Smooth muscle cell (in vitro differentiated cells): ENCODE measurements at regions not wholly inside any gene's neighbourhood (a gene's known extent, or its start where the extent isn't known, plus 50 kb on each side); places are given as distances from the start of the nearest gene placed in this dataset.

Experiments used
- DNase-seq: peaks from one replicate; lab custom pipeline; 2025; ENCODE audit not compliant: unreplicated experiment; lab: John Stamatoyannopoulos, UW
- H2AFZ ChIP-seq: fragments of 200-600 bp; sonication (generic); 2 replicates; pipeline ENCODE4 v1.6.0; 2016; ENCODE audit warnings: antibody characterized with exemption, low read depth, mild to moderate bottlenecking
- H3F3A ChIP-seq: fragments of 200-600 bp; sonication (generic); 2 replicates; pipeline ENCODE4 v1.6.0; 2017; ENCODE audit warnings: antibody characterized with exemption, low read depth
- H3K27ac ChIP-seq: fragments of 200-600 bp; sonication (generic); 2 replicates; pipeline ENCODE4 v1.5.1; 2016; ENCODE audit warnings: low read depth, mild to moderate bottlenecking
- H3K27me3 ChIP-seq: fragments of 200-600 bp; sonication (generic); 2 replicates; pipeline ENCODE4 v1.6.1; 2016; ENCODE audit warnings: low read depth, mild to moderate bottlenecking
- H3K36me3 ChIP-seq: fragments of 200-600 bp; sonication (generic); 2 replicates; pipeline ENCODE4 v1.5.1; 2016; ENCODE audit warnings: low read depth
- H3K4me1 ChIP-seq: fragments of 200-600 bp; sonication (generic); 2 replicates; pipeline ENCODE4 v1.5.1; 2016; ENCODE audit warnings: low read depth
- H3K4me2 ChIP-seq: fragments of 200-600 bp; sonication (generic); 2 replicates; pipeline ENCODE4 v1.6.0; 2016; ENCODE audit warnings: mild to moderate bottlenecking
- H3K4me3 ChIP-seq: fragments of 200-600 bp; sonication (generic); 2 replicates; pipeline ENCODE4 v1.5.1; 2016; ENCODE audit warnings: mild to moderate bottlenecking
- H3K79me2 ChIP-seq: fragments of 200-600 bp; sonication (generic); 2 replicates; pipeline ENCODE4 v1.6.0; 2016; ENCODE audit warnings: low read depth, mild to moderate bottlenecking
- H3K9ac ChIP-seq: fragments of 200-600 bp; sonication (generic); 2 replicates; pipeline ENCODE4 v1.6.0; 2016; ENCODE audit warnings: low read depth
- H3K9me3 ChIP-seq: fragments of 200-600 bp; sonication (generic); replicated peaks from 2 replicates; pipeline ENCODE4 v1.5.1; 2016; ENCODE audit warnings: low read depth
- H4K20me1 ChIP-seq: fragments of 200-600 bp; sonication (generic); 2 replicates; pipeline ENCODE4 v1.6.0; 2016; ENCODE audit warnings: low read depth
- WGBS: methylation state at CpG from one replicate; pipeline ENCODE4 v1.1.7; 2016; ENCODE audit warnings: low lambda C conversion rate; 5-methylcytosine and 5-hydroxymethylcytosine counted together
- TF ChIP-seq, protein P1 (sequence below): fragments of 200-600 bp; sonication (generic); IDR thresholded peaks from 2 replicates; pipeline ENCODE4 v1.5.1; 2017; ENCODE audit warnings: borderline replicate concordance, mild to moderate bottlenecking, antibody characterized with exemption; ENCODE audit not compliant: insufficient read depth, poor library complexity, severe bottlenecking

DNA sequence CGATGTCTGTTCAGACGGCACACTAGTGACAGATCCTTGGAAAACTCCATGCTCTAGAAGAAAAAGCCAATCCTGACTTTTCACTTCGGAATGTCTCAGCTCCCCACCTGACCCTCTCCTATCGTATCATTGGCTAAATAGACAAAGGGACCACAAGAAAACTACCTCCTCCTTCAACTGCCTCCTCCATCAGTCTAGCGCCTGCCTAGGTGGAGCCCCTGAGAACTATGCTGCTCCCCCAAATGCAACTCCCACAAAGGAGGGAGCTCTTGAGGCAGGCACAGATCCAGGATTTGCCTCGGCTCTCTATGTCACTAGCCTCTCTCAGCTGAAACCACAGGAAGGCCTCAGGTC lies 148.4 kb downstream of the TOMM20 start:
- Histone ChIP-seq H3K27me3 (no peaks in the 10 kb centered on the region), H4K20me1 (no peaks in the 10 kb centered on the region), H3K9ac (peak overlapping the region; percentile 91), H3K4me2 (peak overlapping the region; percentile 14), H3K36me3 (no peaks in the 10 kb centered on the region), H2AFZ (no peak overlapping the region), H3K4me3 (no peak overlapping the region), H3F3A (peaks cover 45% of the 10 kb centered on the region), H3K4me1 (peaks cover 21% of the 10 kb centered on the region), H3K79me2 (no peaks in the 10 kb centered on the region), H3K27ac (peak overlapping the region; percentile 99), H3K9me3 (no peaks in the 10 kb centered on the region)
- 54% methylated on average over 6 of the region's 6 CpGs for WGBS
- DNase-seq = no peak
- TF ChIP-seq, protein P1, sequence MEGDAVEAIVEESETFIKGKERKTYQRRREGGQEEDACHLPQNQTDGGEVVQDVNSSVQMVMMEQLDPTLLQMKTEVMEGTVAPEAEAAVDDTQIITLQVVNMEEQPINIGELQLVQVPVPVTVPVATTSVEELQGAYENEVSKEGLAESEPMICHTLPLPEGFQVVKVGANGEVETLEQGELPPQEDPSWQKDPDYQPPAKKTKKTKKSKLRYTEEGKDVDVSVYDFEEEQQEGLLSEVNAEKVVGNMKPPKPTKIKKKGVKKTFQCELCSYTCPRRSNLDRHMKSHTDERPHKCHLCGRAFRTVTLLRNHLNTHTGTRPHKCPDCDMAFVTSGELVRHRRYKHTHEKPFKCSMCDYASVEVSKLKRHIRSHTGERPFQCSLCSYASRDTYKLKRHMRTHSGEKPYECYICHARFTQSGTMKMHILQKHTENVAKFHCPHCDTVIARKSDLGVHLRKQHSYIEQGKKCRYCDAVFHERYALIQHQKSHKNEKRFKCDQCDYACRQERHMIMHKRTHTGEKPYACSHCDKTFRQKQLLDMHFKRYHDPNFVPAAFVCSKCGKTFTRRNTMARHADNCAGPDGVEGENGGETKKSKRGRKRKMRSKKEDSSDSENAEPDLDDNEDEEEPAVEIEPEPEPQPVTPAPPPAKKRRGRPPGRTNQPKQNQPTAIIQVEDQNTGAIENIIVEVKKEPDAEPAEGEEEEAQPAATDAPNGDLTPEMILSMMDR = no peak

DNA sequence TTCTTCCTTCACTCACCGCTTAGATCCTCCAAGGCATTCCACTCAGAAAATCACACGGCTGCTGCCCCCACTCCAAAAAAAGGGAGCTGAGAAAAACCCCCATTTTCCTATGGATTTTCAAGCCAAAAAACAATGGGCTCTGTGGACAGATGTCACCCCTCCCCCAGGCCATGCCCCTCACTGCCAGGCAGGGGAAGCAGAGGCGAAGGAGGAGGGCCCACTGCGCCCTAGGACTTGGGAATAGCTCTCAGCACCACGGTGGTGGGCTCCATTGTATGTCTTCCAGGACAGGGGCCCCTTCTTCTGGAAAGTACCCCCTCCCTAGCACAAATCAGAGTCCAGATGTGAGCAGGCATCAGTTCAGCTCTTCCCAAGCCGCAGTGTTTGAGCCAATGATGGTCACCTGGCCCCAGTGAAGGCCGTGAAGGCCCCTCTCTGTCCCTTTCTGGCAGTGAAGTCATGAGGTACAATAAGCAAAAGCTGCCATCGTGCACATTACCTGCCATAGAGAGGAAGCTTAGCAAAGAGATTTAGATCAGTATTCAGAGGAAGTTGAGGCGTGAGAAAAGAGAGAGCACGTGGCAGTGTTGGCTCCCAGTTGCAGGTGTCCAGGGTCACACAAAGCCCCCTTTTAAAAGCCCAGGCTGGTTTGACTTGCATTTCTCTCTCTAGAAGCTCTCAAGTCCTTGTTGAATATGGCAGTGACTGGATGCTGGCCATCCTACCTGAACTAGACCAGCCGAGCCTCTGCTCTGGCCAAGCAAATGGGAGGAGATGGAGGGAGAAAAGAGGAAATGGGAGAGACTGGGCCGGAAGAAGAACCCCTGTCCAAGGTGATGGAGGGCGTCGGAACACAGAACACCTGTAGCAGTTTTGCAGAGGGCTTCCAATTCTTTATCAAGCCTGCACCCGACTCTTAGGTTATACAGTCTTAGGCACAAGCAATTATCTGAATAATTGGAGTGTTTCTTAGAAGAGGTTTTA lies 149.0 kb downstream of the TOMM20 start:
- Histone ChIP-seq H3K27ac (peak overlapping the region; percentile 99), H3K36me3 (no peaks in the 10 kb centered on the region), H3K4me3 (no peak overlapping the region), H3K4me1 (peaks cover 23% of the 10 kb centered on the region), H3K79me2 (no peaks in the 10 kb centered on the region), H3K27me3 (no peaks in the 10 kb centered on the region), H2AFZ (no peak overlapping the region), H3F3A (peaks cover 45% of the 10 kb centered on the region), H3K9me3 (no peaks in the 10 kb centered on the region), H4K20me1 (no peaks in the 10 kb centered on the region), H3K4me2 (peak overlapping the region; percentile 20), H3K9ac (peak overlapping the region; percentile 91)
- TF ChIP-seq, protein P1 = no peak
- WGBS = 87% methylated on average over 15 of the region's 15 CpGs
- DNase-seq = no peak

GRCh38 chr1:234978397-234979295 lies 150.0 kb downstream of the TOMM20 start:
- H4K20me1 ChIP-seq = no peaks in the 10 kb centered on the region
- H3K9me3 ChIP-seq = no peaks in the 10 kb centered on the region
- H3K27me3 ChIP-seq = no peaks in the 10 kb centered on the region
- H3K79me2 ChIP-seq = no peaks in the 10 kb centered on the region
- peaks cover 21% of the 10 kb centered on the region for H3K4me1 ChIP-seq
- DNase-seq = no peak
- no peak overlapping the region for H3K4me3 ChIP-seq
- peak overlapping the region; percentile 99 for H3K27ac ChIP-seq
- peak overlapping the region; percentile 91 for H3K9ac ChIP-seq
- WGBS = 57% methylated on average over 14 of the region's 14 CpGs
- TF ChIP-seq, protein P1 = no peak
- peak overlapping the region; percentile 20 for H3K4me2 ChIP-seq
- no peaks in the 10 kb centered on the region for H3K36me3 ChIP-seq
- no peak overlapping the region for H2AFZ ChIP-seq
- peaks cover 45% of the 10 kb centered on the region for H3F3A ChIP-seq
